ENCODE measurements at regions not wholly inside any gene's neighbourhood (a gene's known extent, or its start where the extent isn't known, plus 50 kb on each side); places are given as distances from the start of the nearest gene placed in this dataset.

DNA sequence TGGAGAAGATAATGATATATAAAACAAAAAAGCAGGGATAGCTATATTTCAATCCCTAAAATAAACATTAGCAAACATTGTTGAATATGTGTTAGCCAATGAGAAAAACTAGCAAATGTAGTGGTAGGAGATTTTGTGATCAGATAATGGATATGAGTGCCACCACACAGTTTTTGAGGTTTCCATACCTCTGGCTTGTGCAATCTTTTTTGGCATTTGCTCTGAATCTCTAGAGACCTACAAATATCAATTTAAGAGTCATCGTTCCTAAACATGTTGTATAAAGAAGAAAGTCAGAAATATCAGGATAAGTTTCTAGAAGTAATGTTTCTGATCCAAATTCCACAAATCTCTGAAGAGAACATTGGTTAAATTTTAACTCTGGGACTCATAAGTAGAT is 308.7 kb downstream of the PDGFC start:
- 79% methylated on average over 1 of the region's 1 CpG for WGBS
- H3K9me3 ChIP-seq, result no peaks in the 10 kb centered on the region
- H3K4me3 ChIP-seq, result no peak overlapping the region
- H3K27ac ChIP-seq, result no peak overlapping the region
- H3K36me3 ChIP-seq, result no peaks in the 10 kb centered on the region
- no peak for DNase-seq (ENCODE audit: low spot score in 2 of 2)
- no peak for TF ChIP-seq POLR2A (IDR thresholded peaks at IDR 0.05)
- TF ChIP-seq, protein P1, sequence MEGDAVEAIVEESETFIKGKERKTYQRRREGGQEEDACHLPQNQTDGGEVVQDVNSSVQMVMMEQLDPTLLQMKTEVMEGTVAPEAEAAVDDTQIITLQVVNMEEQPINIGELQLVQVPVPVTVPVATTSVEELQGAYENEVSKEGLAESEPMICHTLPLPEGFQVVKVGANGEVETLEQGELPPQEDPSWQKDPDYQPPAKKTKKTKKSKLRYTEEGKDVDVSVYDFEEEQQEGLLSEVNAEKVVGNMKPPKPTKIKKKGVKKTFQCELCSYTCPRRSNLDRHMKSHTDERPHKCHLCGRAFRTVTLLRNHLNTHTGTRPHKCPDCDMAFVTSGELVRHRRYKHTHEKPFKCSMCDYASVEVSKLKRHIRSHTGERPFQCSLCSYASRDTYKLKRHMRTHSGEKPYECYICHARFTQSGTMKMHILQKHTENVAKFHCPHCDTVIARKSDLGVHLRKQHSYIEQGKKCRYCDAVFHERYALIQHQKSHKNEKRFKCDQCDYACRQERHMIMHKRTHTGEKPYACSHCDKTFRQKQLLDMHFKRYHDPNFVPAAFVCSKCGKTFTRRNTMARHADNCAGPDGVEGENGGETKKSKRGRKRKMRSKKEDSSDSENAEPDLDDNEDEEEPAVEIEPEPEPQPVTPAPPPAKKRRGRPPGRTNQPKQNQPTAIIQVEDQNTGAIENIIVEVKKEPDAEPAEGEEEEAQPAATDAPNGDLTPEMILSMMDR (IDR thresholded peaks at IDR 0.05), result no peak
- TF ChIP-seq POLR2AphosphoS5 (IDR thresholded peaks at IDR 0.05), result no peak
- TF ChIP-seq EP300 (IDR thresholded peaks at IDR 0.05), result no peak
- no peaks in the 10 kb centered on the region for H3K27me3 ChIP-seq
- no peaks in the 10 kb centered on the region for H3K4me1 ChIP-seq

DNA sequence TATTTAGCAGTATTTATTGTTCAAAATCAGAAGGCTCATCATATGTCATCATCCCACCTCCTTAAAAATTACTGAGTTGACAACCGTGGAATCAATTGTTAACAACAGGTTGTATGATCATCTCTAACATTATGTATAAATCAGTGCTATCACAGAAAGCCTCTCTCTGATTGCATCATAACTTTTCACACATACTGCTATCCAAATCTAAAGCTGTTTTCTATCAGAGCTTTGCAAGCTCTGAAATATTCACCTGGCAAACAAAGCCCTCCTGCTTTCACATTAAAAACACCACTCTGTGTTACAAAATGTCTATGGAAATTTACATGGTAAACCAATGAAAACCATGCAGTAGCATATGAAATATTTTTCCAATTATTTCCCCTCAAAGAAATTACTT is 310.0 kb downstream of the PDGFC start:
- Histone ChIP-seq H3K9me3 (no peaks in the 10 kb centered on the region), H3K27ac (no peak overlapping the region), H3K27me3 (no peaks in the 10 kb centered on the region), H3K36me3 (no peaks in the 10 kb centered on the region), H3K4me1 (no peaks in the 10 kb centered on the region), H3K4me3 (no peak overlapping the region)
- DNase-seq (ENCODE audit: low spot score in 2 of 2), result no peak
- WGBS, result 75% methylated on average over 1 of the region's 1 CpG
- no peak for TF ChIP-seq POLR2AphosphoS5 (IDR thresholded peaks at IDR 0.05)
- no peak for TF ChIP-seq EP300 (IDR thresholded peaks at IDR 0.05)
- TF ChIP-seq POLR2A (IDR thresholded peaks at IDR 0.05), result no peak
- TF ChIP-seq, protein P1 (IDR thresholded peaks at IDR 0.05), result no peak

DNA sequence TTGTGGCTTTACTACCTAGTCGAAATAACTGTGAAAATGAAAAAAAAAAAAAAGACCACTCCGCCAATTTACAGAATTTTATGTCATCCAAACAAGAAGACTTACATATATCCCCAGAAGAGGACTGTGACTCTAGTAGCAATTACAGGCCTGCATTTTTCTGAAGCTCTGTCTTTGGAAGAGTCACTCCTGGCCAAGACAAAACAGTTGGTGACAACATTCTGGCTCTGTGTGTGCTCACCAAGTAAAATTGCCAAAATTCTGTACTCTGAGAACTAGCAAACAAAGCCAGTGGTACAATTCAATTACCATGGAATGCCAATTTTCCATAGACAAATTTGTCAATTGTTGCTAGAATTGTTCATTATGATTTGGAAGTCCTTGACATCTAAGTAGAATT is 311.1 kb downstream of the PDGFC start:
- TF ChIP-seq POLR2AphosphoS5 (IDR thresholded peaks at IDR 0.05) (no peak), POLR2A (IDR thresholded peaks at IDR 0.05) (no peak), EP300 (IDR thresholded peaks at IDR 0.05) (no peak)
- TF ChIP-seq, protein P1 (IDR thresholded peaks at IDR 0.05), result no peak
- 80% methylated on average over 2 of the region's 2 CpGs for WGBS

DNA sequence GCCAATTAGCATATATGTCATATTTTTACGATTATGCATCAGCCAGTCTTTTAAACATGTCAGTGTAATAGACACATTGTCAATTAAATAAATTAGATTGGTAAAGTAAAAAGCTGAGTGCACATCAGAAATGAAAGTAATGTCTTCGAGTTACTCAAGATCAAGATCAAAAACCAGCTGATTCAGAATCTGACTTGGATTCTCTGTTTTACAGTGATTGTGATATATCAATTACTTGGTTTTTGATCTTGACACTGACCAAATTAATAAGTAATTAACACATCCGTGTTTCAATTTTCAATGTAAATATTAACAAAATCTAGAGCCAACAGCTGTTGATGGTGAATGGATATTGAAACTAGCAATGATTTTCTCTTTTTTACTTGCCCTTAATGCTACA is 311.6 kb downstream of the PDGFC start:
- 72% methylated on average over 3 of the region's 3 CpGs for WGBS
- no peak for DNase-seq (ENCODE audit: low spot score in 2 of 2)
- Histone ChIP-seq H3K9me3 (no peaks in the 10 kb centered on the region), H3K4me1 (no peaks in the 10 kb centered on the region), H3K27me3 (no peaks in the 10 kb centered on the region), H3K27ac (no peak overlapping the region), H3K4me3 (no peak overlapping the region), H3K36me3 (no peaks in the 10 kb centered on the region)
- TF ChIP-seq EP300 (IDR thresholded peaks at IDR 0.05) (no peak), POLR2A (IDR thresholded peaks at IDR 0.05) (no peak), POLR2AphosphoS5 (IDR thresholded peaks at IDR 0.05) (no peak)
- TF ChIP-seq, protein P1 (IDR thresholded peaks at IDR 0.05), result no peak

More for the DNA sequence above, 311.1 kb downstream of the PDGFC start:
- H3K36me3 ChIP-seq, result no peaks in the 10 kb centered on the region
- no peak overlapping the region for H3K27ac ChIP-seq
- no peak overlapping the region for H3K4me3 ChIP-seq
- no peaks in the 10 kb centered on the region for H3K9me3 ChIP-seq
- no peaks in the 10 kb centered on the region for H3K4me1 ChIP-seq
- no peak for DNase-seq (ENCODE audit: low spot score in 2 of 2)
- no peaks in the 10 kb centered on the region for H3K27me3 ChIP-seq

DNA sequence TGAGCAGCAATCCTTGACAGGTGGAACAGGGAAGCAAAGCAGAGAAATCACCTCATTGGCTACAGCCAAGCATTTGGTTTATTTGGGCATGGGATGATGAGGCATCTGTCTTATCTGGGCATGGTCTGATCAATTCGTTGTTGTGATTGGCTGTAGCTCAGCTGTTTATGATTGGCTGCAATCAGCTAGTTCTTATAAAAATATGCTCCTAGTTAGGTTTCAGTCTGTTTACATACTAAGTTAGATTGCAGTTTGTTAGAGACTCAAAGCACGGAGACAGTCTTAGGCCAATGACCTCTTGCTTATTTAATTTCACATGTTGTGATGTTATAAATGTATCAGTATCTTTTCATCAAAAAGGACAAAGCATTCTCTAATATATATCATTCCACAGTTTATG is 312.0 kb downstream of the PDGFC start:
- Histone ChIP-seq H3K9me3 (no peaks in the 10 kb centered on the region), H3K36me3 (no peaks in the 10 kb centered on the region), H3K27ac (no peak overlapping the region), H3K4me3 (no peak overlapping the region), H3K27me3 (no peaks in the 10 kb centered on the region), H3K4me1 (no peaks in the 10 kb centered on the region)
- WGBS, result 84% methylated on average over 2 of the region's 2 CpGs
- DNase-seq (ENCODE audit: low spot score in 2 of 2), result no peak
- TF ChIP-seq EP300 (IDR thresholded peaks at IDR 0.05), result no peak
- no peak for TF ChIP-seq POLR2A (IDR thresholded peaks at IDR 0.05)
- TF ChIP-seq, protein P1 (IDR thresholded peaks at IDR 0.05), result no peak
- no peak for TF ChIP-seq POLR2AphosphoS5 (IDR thresholded peaks at IDR 0.05)

Measured in suprapubic skin (tissue), 4 donors.